ENCODE measurements at regions not wholly inside any gene's neighbourhood (a gene's known extent, or its start where the extent isn't known, plus 50 kb on each side); places are given as distances from the start of the nearest gene placed in this dataset.

- peak; percentile 5 for DNase-seq
Measured at GRCh38 chr12:24069532-24070395, 120.3 kb upstream of the SOX5 start.

- DNase-seq, result no peak
Measured at GRCh38 chr12:24066865-24067264, 117.4 kb upstream of the SOX5 start.

GRCh38 chr12:24066097-24066496 lies 116.6 kb upstream of the SOX5 start:
- no peak for DNase-seq

GRCh38 chr12:24062642-24063245 lies 113.3 kb upstream of the SOX5 start:
- DNase-seq, result no peak

DNA sequence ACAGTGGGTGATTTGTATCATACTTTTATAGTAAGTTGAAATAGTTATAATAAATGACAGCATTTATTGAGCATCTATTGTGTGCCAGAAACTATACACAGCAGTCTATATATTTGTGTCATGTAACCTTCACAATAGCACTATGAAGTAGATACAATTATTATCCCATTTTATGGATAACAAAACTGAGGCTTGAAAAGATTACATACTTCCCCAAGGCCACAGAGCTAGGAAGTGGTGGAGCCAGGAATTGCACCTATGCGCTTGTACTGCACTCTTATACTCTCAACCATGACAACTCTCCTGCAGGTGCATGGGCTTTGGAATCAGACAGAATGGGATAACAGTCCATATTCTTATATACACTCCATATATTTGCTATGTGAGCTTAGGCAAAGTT lies 110.6 kb upstream of the SOX5 start:
- no peak for DNase-seq

GRCh38 chr12:24057920-24058476 lies 108.5 kb upstream of the SOX5 start:
- no peak for DNase-seq

- no peak for DNase-seq
Measured at GRCh38 chr12:24055747-24056146, 106.3 kb upstream of the SOX5 start.

GRCh38 chr12:24054416-24054815 lies 104.9 kb upstream of the SOX5 start:
- DNase-seq, result no peak

DNA sequence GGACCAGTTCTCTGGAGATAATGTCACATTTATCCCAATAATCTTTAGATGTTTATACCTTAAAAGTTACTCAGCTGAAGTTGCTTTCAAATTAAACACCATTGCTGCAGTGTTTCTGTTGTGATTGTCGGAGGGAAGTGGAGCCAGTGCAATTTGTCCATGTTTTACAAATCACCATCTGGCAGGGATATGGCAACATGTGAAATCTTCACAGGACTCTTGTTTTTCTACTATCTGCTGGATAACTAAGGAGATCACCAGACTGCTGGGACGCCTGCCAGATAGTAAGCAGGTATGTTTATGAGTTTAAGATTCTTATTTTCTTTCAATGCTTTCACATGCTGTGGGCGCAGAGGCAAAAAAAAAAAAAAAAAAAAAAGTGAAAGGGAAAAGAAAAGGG lies 100.3 kb upstream of the SOX5 start:
- no peak for DNase-seq

GRCh38 chr12:24049101-24049500 lies 99.6 kb upstream of the SOX5 start:
- DNase-seq, result no peak

DNA sequence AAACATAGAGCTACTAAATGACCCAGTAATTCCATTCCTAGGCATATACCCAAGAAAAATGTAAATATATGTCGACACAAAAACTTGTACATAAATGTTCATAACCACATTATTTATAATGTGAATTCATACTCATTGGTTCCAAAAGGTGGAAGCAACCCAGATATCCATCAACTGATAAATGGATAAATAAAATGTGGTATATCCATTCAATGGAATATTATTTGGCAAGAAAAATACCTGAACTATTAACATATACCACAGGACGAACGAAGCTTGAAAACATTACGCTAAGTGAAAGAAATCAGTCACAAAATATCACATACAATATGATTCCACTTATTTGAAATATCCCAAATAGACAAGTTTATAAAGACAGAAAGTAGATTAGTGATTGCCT lies 99.0 kb upstream of the SOX5 start:
- DNase-seq, result no peak

- DNase-seq, result no peak
Measured at GRCh38 chr12:24047326-24047725, 97.9 kb upstream of the SOX5 start.

DNA sequence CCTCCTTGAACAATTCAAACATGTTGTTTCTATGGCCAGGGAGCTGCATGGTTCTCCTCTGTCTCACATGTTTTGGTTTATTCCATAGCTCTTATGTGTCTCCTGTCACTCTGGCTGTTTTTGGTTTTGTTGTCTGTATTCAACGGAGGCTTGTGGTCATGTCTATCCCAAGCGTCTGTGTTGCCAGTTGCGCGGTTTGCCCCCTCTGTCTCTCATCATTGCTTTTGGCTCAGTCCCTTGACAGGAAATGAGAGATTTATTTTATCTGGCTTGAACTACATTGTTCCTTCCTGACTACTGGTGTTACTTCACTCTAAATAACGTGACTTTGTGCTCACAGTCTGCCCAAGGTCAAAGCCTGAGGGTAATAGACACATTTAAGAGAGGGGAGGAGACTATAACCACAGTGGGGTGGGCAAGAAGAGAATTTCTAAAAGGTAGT lies 96.4 kb upstream of the SOX5 start:
- no peak for DNase-seq

DNA sequence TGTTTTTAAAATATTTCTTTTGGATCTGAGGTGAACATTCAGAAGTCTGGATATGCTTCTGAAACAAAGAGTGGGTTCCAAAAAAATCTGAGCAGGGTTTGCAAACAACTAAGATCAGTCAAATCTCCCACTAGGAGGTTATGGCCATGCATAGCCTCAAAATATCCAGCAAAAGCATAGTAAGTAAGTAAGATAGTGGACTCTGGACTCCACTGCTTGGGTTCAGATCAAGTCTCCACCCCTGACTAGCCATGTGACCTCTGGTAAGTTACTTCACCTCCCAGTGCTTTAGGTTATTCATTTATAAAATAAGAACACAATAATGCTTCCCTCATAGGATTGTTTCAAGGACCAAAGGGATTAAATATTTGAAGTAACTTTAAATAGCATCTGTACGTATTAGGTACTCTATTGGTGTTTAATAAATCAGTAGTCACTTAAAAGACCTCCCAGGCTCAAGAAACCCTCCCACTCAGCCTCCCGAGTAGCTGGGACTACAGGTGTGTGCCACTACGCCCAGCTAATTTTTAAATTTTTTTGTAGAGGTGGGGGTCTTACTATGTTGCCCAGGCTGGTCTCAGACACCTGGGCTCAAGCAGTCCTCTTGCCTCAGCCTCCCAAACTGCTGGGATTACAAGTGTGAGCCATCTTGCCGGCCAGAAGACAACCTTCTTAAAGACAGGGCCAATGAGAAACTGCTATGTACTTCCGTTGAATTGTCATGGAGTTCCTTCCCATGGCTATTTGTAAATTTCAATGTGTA lies 95.7 kb upstream of the SOX5 start:
- DNase-seq, result no peak

- DNase-seq, result no peak
Measured at GRCh38 chr12:24042651-24043050, 93.2 kb upstream of the SOX5 start.

GRCh38 chr12:24039113-24039525 lies 89.6 kb upstream of the SOX5 start:
- no peak for DNase-seq

GRCh38 chr12:24038211-24038997 lies 88.9 kb upstream of the SOX5 start:
- DNase-seq, result no peak

GRCh38 chr12:24036438-24037216 lies 87.2 kb upstream of the SOX5 start:
- DNase-seq, result no peak

- no peak for DNase-seq
Measured at GRCh38 chr12:24034894-24035293, 85.4 kb upstream of the SOX5 start.

- no peak for DNase-seq
Measured at GRCh38 chr12:24034160-24034559, 84.7 kb upstream of the SOX5 start.

DNA sequence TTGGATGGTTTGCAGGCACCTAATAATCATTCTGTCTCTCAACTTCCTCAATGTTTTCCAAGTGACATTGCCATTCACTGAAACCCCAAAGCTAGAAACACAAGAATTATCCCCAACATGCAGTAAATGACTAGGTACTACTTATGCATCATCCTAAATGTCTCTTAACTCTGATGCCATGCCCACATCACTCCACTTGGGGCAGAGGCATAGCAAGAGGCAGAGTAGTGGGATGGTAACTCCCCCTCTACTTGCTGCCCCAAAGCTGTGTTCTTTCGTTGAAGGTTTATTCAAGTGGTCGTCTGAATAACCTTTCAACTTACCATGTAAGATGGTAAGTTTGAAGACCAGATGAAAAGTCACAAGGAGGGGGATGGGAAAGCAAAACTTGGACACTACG lies 77.9 kb upstream of the SOX5 start:
- DNase-seq, result no peak
